Upper lobe of left lung (tissue), 6 donors: ENCODE measurements at regions not wholly inside any gene's neighbourhood (a gene's known extent, or its start where the extent isn't known, plus 50 kb on each side); places are given as distances from the start of the nearest gene placed in this dataset.
"Not testable (repeated sequence)": the region's sequence is repeated elsewhere in the genome, so short reads cannot be mapped to it uniquely, and the experiment has no call there.

ENCODE experiments used
- ATAC-seq, 2 donors: fragments of 200-7000 bp; cut with Tn5 transposase; one replicate each; pipeline ENCODE4 v1.9.1; 2022; ENCODE audit warnings: mild to moderate bottlenecking in 2 of 2, moderate library complexity in 2 of 2; ENCODE audit not compliant: low FRiP score in 2 of 2
- DNase-seq, 2 donors: peaks; one replicate each; pipeline ENCODE4 v3.0.0-alpha.2; 2019 to 2020
- H3K27ac ChIP-seq, 4 donors: fragments of 200-600 bp; sonication (generic); one replicate each; pipeline ENCODE4 v1.5.1; 2016 to 2019
- H3K27me3 ChIP-seq, 4 donors: fragments of 200-600 bp; sonication (generic); one replicate each; pipeline ENCODE4 v1.5.1; 2017 to 2019
- H3K36me3 ChIP-seq, 4 donors: fragments of 200-600 bp; sonication (generic); one replicate each; pipeline ENCODE4 v1.5.1; 2016 to 2019
- H3K4me1 ChIP-seq, 4 donors: fragments of 200-600 bp; sonication (generic); one replicate each; pipeline ENCODE4 v1.5.1; 2018 to 2019
- H3K4me3 ChIP-seq, 4 donors: fragments of 200-600 bp; sonication (generic); one replicate each; pipeline ENCODE4 v1.5.1; 2017 to 2019; ENCODE audit warnings: mild to moderate bottlenecking in 2 of 4, moderate library complexity in 1 of 4
- H3K9me3 ChIP-seq, 4 donors: fragments of 200-600 bp; sonication (generic); one replicate each; pipeline ENCODE4 v1.5.1; 2018 to 2019
- CTCF ChIP-seq, 6 experiments: fragments of 450-650 bp in 4 of 6; fragments of 200-600 bp in 2 of 6; sonication (generic) in 2 of 6; IDR thresholded peaks; one replicate each; pipeline ENCODE4 v1.5.1; 2016 to 2019; ENCODE audit warnings: antibody characterized with exemption in 6 of 6
- EP300 ChIP-seq, 4 donors: sonication (generic); formaldehyde crosslinking; IDR thresholded peaks; one replicate each; pipeline ENCODE4 v1.5.1; 2017; ENCODE audit warnings: antibody characterized with exemption in 4 of 4, control low read depth in 2 of 4
- POLR2A ChIP-seq, 4 donors: fragments of 450-650 bp; IDR thresholded peaks; one replicate each; pipeline ENCODE4 v1.5.1; 2016 to 2017; ENCODE audit warnings: antibody characterized with exemption in 4 of 4, mild to moderate bottlenecking in 2 of 4
- POLR2AphosphoS5 ChIP-seq, 2 donors: sonication (generic); formaldehyde crosslinking; IDR thresholded peaks; one replicate each; pipeline ENCODE4 v1.5.1; 2017; ENCODE audit warnings: antibody characterized with exemption in 2 of 2
- WGBS, 2 donors: methylation state at CpG; one replicate each; pipeline ENCODE4 v1.1.5; 2017 to 2018; 5-methylcytosine and 5-hydroxymethylcytosine counted together
- donor health status: DM: no; HTN: no; CAD: no; lungs with moderate emphysema.
- donor health status: DM: no; HTN: yes; CAD: no; lungs with severe emphysema.

- H3K36me3 ChIP-seq: no peaks in the 10 kb centered on the region
- no peak overlapping the region for H3K27ac ChIP-seq
- no peaks in the 10 kb centered on the region for H3K27me3 ChIP-seq
- H3K4me1 ChIP-seq: no peaks in the 10 kb centered on the region
- no peak for DNase-seq
- H3K9me3 ChIP-seq: no peaks in the 10 kb centered on the region
- no peak overlapping the region for H3K4me3 ChIP-seq
- ATAC-seq: no peak
- TF ChIP-seq EP300 (IDR thresholded peaks at IDR 0.05): no peak
- WGBS, 2 donors: 82 to 89% methylated on average over 8 to 11 of the region's 11 CpGs
Measured at GRCh38 chr4:15198070-15198727, 195.9 kb downstream of the CPEB2 start.

GRCh38 chr4:15201782-15202181 is 199.5 kb downstream of the CPEB2 start:
- no peak for ATAC-seq
- no peak overlapping the region for H3K27ac ChIP-seq
- 68 to 74% methylated on average over 1 of the region's 1 CpG for WGBS, 2 donors

GRCh38 chr4:15202481-15202880 is 200.2 kb downstream of the CPEB2 start:
- H3K9me3 ChIP-seq: peaks cover 0 to 17% (median 11%) of the 10 kb centered on the region in 4 donors
- WGBS, 2 donors: 54 to 71% methylated on average over 2 of the region's 2 CpGs
- no peaks in the 10 kb centered on the region for H3K27me3 ChIP-seq
- H3K36me3 ChIP-seq: no peaks in the 10 kb centered on the region
- DNase-seq (no peak), ATAC-seq (no peak)
- TF ChIP-seq CTCF (IDR thresholded peaks at IDR 0.05) (no peak), POLR2A (IDR thresholded peaks at IDR 0.05) (no peak), POLR2AphosphoS5 (IDR thresholded peaks at IDR 0.05) (no peak), EP300 (IDR thresholded peaks at IDR 0.05) (no peak)
- no peak overlapping the region for H3K27ac ChIP-seq
- H3K4me1 ChIP-seq: no peaks in the 10 kb centered on the region
- H3K4me3 ChIP-seq: no peak overlapping the region

More at GRCh38 chr4:15201782-15202181, 199.5 kb downstream of the CPEB2 start:
- no peak overlapping the region for H3K4me3 ChIP-seq
- DNase-seq: no peak
- no peaks in the 10 kb centered on the region for H3K27me3 ChIP-seq
- H3K4me1 ChIP-seq: no peaks in the 10 kb centered on the region
- H3K9me3 ChIP-seq: peaks cover 0 to 10% (median 7%) of the 10 kb centered on the region in 4 donors
- no peaks in the 10 kb centered on the region for H3K36me3 ChIP-seq
- no peak for TF ChIP-seq CTCF (IDR thresholded peaks at IDR 0.05)
- TF ChIP-seq POLR2AphosphoS5 (IDR thresholded peaks at IDR 0.05): no peak
- TF ChIP-seq EP300 (IDR thresholded peaks at IDR 0.05): no peak
- no peak for TF ChIP-seq POLR2A (IDR thresholded peaks at IDR 0.05)

GRCh38 chr4:15206526-15206925 is 204.2 kb downstream of the CPEB2 start:
- H3K27ac ChIP-seq, ATAC-seq, DNase-seq, H3K36me3 ChIP-seq, H3K27me3 ChIP-seq, H3K4me1 ChIP-seq, H3K4me3 ChIP-seq: not testable (repeated sequence)
- H3K9me3 ChIP-seq: peaks cover 0 to 19% (median 11%) of the 10 kb centered on the region in 4 donors
- 78 to 83% methylated on average over 3 of the region's 3 CpGs for WGBS, 2 donors

- WGBS, 2 donors: 66 to 81% methylated on average over 6 of the region's 6 CpGs
- Histone ChIP-seq H3K4me3 (no peak overlapping the region), H3K9me3 (no peaks in the 10 kb centered on the region), H3K36me3 (no peaks in the 10 kb centered on the region), H3K27ac (no peak overlapping the region), H3K4me1 (no peaks in the 10 kb centered on the region), H3K27me3 (no peaks in the 10 kb centered on the region)
- TF ChIP-seq EP300 (IDR thresholded peaks at IDR 0.05) (no peak), POLR2A (IDR thresholded peaks at IDR 0.05) (no peak), POLR2AphosphoS5 (IDR thresholded peaks at IDR 0.05) (no peak), CTCF (IDR thresholded peaks at IDR 0.05) (no peak)
- no peak for DNase-seq
- no peak for ATAC-seq
Measured at GRCh38 chr4:15213302-15213970, 211.2 kb downstream of the CPEB2 start.

- WGBS, 2 donors: 87% methylated on average over 6 of the region's 6 CpGs
- TF ChIP-seq EP300 (IDR thresholded peaks at IDR 0.05) (no peak), CTCF (IDR thresholded peaks at IDR 0.05) (no peak), POLR2A (IDR thresholded peaks at IDR 0.05) (no peak), POLR2AphosphoS5 (IDR thresholded peaks at IDR 0.05) (no peak)
- H3K27ac ChIP-seq: no peak overlapping the region
- no peaks in the 10 kb centered on the region for H3K9me3 ChIP-seq
- no peak for ATAC-seq
- no peaks in the 10 kb centered on the region for H3K27me3 ChIP-seq
- H3K36me3 ChIP-seq: no peaks in the 10 kb centered on the region
- no peak for DNase-seq
- no peak overlapping the region for H3K4me3 ChIP-seq
- H3K4me1 ChIP-seq: no peaks in the 10 kb centered on the region
Measured at GRCh38 chr4:15215109-15215508, 212.7 kb upstream of the C1QTNF7 start.
